A673 (cell line): ENCODE measurements at regions not wholly inside any gene's neighbourhood (a gene's known extent, or its start where the extent isn't known, plus 50 kb on each side); places are given as distances from the start of the nearest gene placed in this dataset.

Experiments used
- EZH2 ChIP-seq: fragments of 200-600 bp; sonication (generic); IDR thresholded peaks from 2 replicates; pipeline ENCODE4 v1.6.1; 2017; ENCODE audit warnings: borderline replicate concordance, low read depth, mild to moderate bottlenecking, mixed read lengths, antibody characterized with exemption, low read length; ENCODE audit not compliant: poor library complexity, severe bottlenecking
- TF ChIP-seq, protein P1 (sequence below): fragments of 300-800, 200-600 bp; sonication (generic); conservative IDR thresholded peaks from 2 replicates; pipeline ENCODE4 v1.5.1; 2017; ENCODE audit warnings: low read depth, mild to moderate bottlenecking, antibody characterized with exemption, low read length, moderate library complexity, mixed read lengths

DNA sequence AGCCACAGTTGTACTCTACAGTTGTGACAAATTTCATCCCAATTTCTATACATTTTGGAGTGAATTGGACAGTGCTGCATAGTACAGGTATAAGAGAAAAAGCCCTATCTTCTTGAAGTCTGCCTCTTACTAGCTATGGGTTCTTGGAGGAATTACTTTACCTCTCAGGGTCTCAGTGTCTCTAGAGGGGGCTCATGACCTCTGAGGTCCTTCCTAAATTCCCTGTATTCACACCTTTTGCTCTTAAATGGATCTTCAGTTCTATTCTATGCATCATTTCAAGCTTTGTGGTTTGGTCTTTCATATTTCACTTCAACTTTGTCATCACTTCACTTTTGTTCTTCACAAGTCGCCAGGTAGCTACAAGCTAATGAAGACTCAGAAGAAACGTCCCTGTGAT lies 71.2 kb upstream of the ERCC4 start:
- TF ChIP-seq, protein P1, sequence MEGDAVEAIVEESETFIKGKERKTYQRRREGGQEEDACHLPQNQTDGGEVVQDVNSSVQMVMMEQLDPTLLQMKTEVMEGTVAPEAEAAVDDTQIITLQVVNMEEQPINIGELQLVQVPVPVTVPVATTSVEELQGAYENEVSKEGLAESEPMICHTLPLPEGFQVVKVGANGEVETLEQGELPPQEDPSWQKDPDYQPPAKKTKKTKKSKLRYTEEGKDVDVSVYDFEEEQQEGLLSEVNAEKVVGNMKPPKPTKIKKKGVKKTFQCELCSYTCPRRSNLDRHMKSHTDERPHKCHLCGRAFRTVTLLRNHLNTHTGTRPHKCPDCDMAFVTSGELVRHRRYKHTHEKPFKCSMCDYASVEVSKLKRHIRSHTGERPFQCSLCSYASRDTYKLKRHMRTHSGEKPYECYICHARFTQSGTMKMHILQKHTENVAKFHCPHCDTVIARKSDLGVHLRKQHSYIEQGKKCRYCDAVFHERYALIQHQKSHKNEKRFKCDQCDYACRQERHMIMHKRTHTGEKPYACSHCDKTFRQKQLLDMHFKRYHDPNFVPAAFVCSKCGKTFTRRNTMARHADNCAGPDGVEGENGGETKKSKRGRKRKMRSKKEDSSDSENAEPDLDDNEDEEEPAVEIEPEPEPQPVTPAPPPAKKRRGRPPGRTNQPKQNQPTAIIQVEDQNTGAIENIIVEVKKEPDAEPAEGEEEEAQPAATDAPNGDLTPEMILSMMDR: no peak
- TF ChIP-seq EZH2: no peak
